CD8-positive, alpha-beta memory T cell (primary cell): ENCODE measurements at regions not wholly inside any gene's neighbourhood (a gene's known extent, or its start where the extent isn't known, plus 50 kb on each side); places are given as distances from the start of the nearest gene placed in this dataset.

Experiments used
- CTCF ChIA-PET: fragments of 350-600 bp; sonication (Branson Sonifier 250); formaldehyde crosslinking; loops from one replicate; lab custom pipeline; 2021; ENCODE audit warnings: antibody characterized with exemption; lab: Charles Lee
- POLR2A ChIA-PET: fragments of 350-600 bp; sonication (Branson Sonifier 250); formaldehyde crosslinking; loops from one replicate; lab custom pipeline; 2021; ENCODE audit warnings: antibody characterized with exemption; lab: Charles Lee
- DNase-seq, 5 donors: peaks; one replicate each; pipeline versions ENCODE4 v3.0.0 to v3.0.0-alpha.2; 2020 to 2022; ENCODE audit warnings: mixed read lengths in 1 of 5
- H3K27ac ChIP-seq: one replicate; pipeline ENCODE4 v1.7.0; 2013; ENCODE audit warnings: low read depth, mild to moderate bottlenecking, low read length, moderate library complexity
- H3K27me3 ChIP-seq: 2 replicates; pipeline ENCODE4 v1.7.0; 2013; ENCODE audit warnings: low read length, mild to moderate bottlenecking; ENCODE audit not compliant: insufficient read depth, poor library complexity, severe bottlenecking
- H3K36me3 ChIP-seq: 2 replicates; pipeline ENCODE4 v1.7.0; 2013; ENCODE audit warnings: mild to moderate bottlenecking, low read length, moderate library complexity; ENCODE audit not compliant: insufficient read depth
- H3K4me1 ChIP-seq: 2 replicates; pipeline ENCODE4 v1.7.0; 2013; ENCODE audit warnings: mild to moderate bottlenecking, low read length, moderate library complexity; ENCODE audit not compliant: insufficient read depth
- H3K4me3 ChIP-seq: 2 replicates; pipeline ENCODE4 v1.7.0; 2013; ENCODE audit warnings: mild to moderate bottlenecking, low read length
- H3K9me3 ChIP-seq: 2 replicates; pipeline ENCODE4 v1.7.0; 2013; ENCODE audit warnings: mild to moderate bottlenecking, low read length
- H3K27ac Mint-ChIP-seq, 8 donors: one replicate each; pipeline ENCODE4 v1.8.0; 2020 to 2021; ENCODE audit warnings: mixed read lengths in 8 of 8, mild to moderate bottlenecking in 6 of 8, inconsistent platforms in 3 of 8, moderate library complexity in 3 of 8
- H3K27me3 Mint-ChIP-seq, 2 donors: one replicate each; pipeline ENCODE4 v1.8.0; 2020 to 2021; ENCODE audit warnings: mixed read lengths in 2 of 2, mild to moderate bottlenecking in 1 of 2, moderate library complexity in 1 of 2
- H3K36me3 Mint-ChIP-seq, 3 donors: one replicate each; pipeline ENCODE4 v1.8.0; 2020 to 2021; ENCODE audit warnings: mixed read lengths in 3 of 3, inconsistent platforms in 1 of 3, mild to moderate bottlenecking in 1 of 3
- H3K4me1 Mint-ChIP-seq, 3 donors: one replicate each; pipeline ENCODE4 v1.8.0; 2020 to 2021; ENCODE audit warnings: mixed read lengths in 3 of 3, inconsistent platforms in 1 of 3, mild to moderate bottlenecking in 1 of 3
- H3K4me3 Mint-ChIP-seq, 7 donors: one replicate each; pipeline ENCODE4 v1.8.0; 2020 to 2021; ENCODE audit warnings: mixed read lengths in 7 of 7, mild to moderate bottlenecking in 6 of 7, moderate library complexity in 4 of 7, inconsistent platforms in 2 of 7
- H3K9me3 Mint-ChIP-seq, 5 donors: one replicate each; pipeline ENCODE4 v1.8.0; 2020 to 2022; ENCODE audit warnings: mixed read lengths in 5 of 5, mild to moderate bottlenecking in 3 of 5, moderate library complexity in 2 of 5, inconsistent platforms in 1 of 5

- Histone ChIP-seq H3K27ac (no peak overlapping the region), H3K4me3 (no peak overlapping the region), H3K4me1 (no peaks in the 10 kb centered on the region), H3K27me3 (peaks cover 7% of the 10 kb centered on the region), H3K36me3 (no peaks in the 10 kb centered on the region), H3K9me3 (no peaks in the 10 kb centered on the region)
- Mint-ChIP-seq H3K9me3 (no peaks in the 10 kb centered on the region), H3K4me1 (peaks cover 0 to 6% (median 5%) of the 10 kb centered on the region in 3 donors), H3K4me3 (no peak overlapping the region), H3K36me3 (no peaks in the 10 kb centered on the region), H3K27ac (no peak overlapping the region), H3K27me3 (peaks cover 30 to 44% of the 10 kb centered on the region in 2 donors)
- CTCF ChIA-PET: no interaction called here
- POLR2A ChIA-PET: no interaction called here
- no peak for DNase-seq
These were observed 77.6 kb downstream of the PCDH1 start for GRCh38 chr5:141800617-141801016.

- DNase-seq: no peak
- Histone ChIP-seq H3K4me1 (no peaks in the 10 kb centered on the region), H3K9me3 (no peaks in the 10 kb centered on the region), H3K27me3 (no peaks in the 10 kb centered on the region), H3K27ac (no peak overlapping the region), H3K4me3 (no peak overlapping the region), H3K36me3 (no peaks in the 10 kb centered on the region)
- Mint-ChIP-seq H3K36me3 (no peaks in the 10 kb centered on the region), H3K4me3 (no peak overlapping the region), H3K4me1 (peaks cover 0 to 6% (median 5%) of the 10 kb centered on the region in 3 donors), H3K9me3 (no peaks in the 10 kb centered on the region), H3K27me3 (peaks cover 20 to 35% of the 10 kb centered on the region in 2 donors), H3K27ac (no peak overlapping the region)
- ChIA-PET CTCF (interaction anchor here (1.0 kb wide), 1 partner anchor 80 kb away, joined by 3 read pairs; no protein-coding TSS in a partner anchor), POLR2A (no interaction called here)
These were observed 78.6 kb downstream of the PCDH1 start for GRCh38 chr5:141799507-141800167.

- Histone ChIP-seq H3K36me3 (no peaks in the 10 kb centered on the region), H3K4me3 (no peak overlapping the region), H3K4me1 (no peaks in the 10 kb centered on the region), H3K9me3 (no peaks in the 10 kb centered on the region), H3K27me3 (no peaks in the 10 kb centered on the region), H3K27ac (no peak overlapping the region)
- CTCF ChIA-PET: interaction anchor here (1.6 kb wide), 1 partner anchor 18 kb away, joined by 4 read pairs; no protein-coding TSS in a partner anchor
- no peak for DNase-seq
- Mint-ChIP-seq H3K36me3 (peaks cover 0 to 2% (median 0%) of the 10 kb centered on the region in 3 donors), H3K27ac (no peak overlapping the region), H3K9me3 (no peaks in the 10 kb centered on the region), H3K4me3 (no peak overlapping the region), H3K4me1 (peaks cover 0 to 6% (median 5%) of the 10 kb centered on the region in 3 donors), H3K27me3 (peaks cover 12 to 14% of the 10 kb centered on the region in 2 donors)
- POLR2A ChIA-PET: no interaction called here
These were observed 80.8 kb downstream of the PCDH1 start for GRCh38 chr5:141797425-141797824.

- Histone ChIP-seq H3K27ac (no peak overlapping the region), H3K27me3 (no peaks in the 10 kb centered on the region), H3K4me1 (no peaks in the 10 kb centered on the region), H3K36me3 (no peaks in the 10 kb centered on the region), H3K4me3 (no peak overlapping the region), H3K9me3 (no peaks in the 10 kb centered on the region)
- no peak for DNase-seq
- no peaks in the 10 kb centered on the region for H3K9me3 Mint-ChIP-seq
- H3K27ac Mint-ChIP-seq: no peak overlapping the region
- H3K4me3 Mint-ChIP-seq: no peak overlapping the region
- ChIA-PET CTCF (interaction anchor here (0.8 kb wide), 1 partner anchor 16 kb away, joined by 3 read pairs; no protein-coding TSS in a partner anchor), POLR2A (no interaction called here)
- H3K4me1 Mint-ChIP-seq: peaks cover 0 to 6% (median 5%) of the 10 kb centered on the region in 3 donors
- peaks cover 0 to 2% (median 0%) of the 10 kb centered on the region in 3 donors for H3K36me3 Mint-ChIP-seq
- H3K27me3 Mint-ChIP-seq: peaks cover 8 to 15% of the 10 kb centered on the region in 2 donors
These were observed 82.8 kb downstream of the PCDH1 start for GRCh38 chr5:141795421-141795820.

GRCh38 chr5:141793881-141794280 is 84.3 kb downstream of the PCDH1 start:
- DNase-seq: no peak
- H3K4me1 ChIP-seq: no peaks in the 10 kb centered on the region
- no peak overlapping the region for H3K27ac ChIP-seq
- Mint-ChIP-seq H3K4me3 (no peak overlapping the region), H3K27me3 (peaks cover 12 to 14% of the 10 kb centered on the region in 2 donors), H3K9me3 (no peaks in the 10 kb centered on the region), H3K4me1 (no peaks in the 10 kb centered on the region), H3K27ac (no peak overlapping the region), H3K36me3 (peaks cover 0 to 2% (median 0%) of the 10 kb centered on the region in 3 donors)
- H3K27me3 ChIP-seq: no peaks in the 10 kb centered on the region
- H3K9me3 ChIP-seq: no peaks in the 10 kb centered on the region
- ChIA-PET POLR2A (no interaction called here), CTCF (interaction anchor here (1.0 kb wide), 1 partner anchor 18 kb away, joined by 3 read pairs; no protein-coding TSS in a partner anchor)
- H3K4me3 ChIP-seq: no peak overlapping the region
- H3K36me3 ChIP-seq: no peaks in the 10 kb centered on the region

- Histone ChIP-seq H3K4me3 (no peak overlapping the region), H3K27ac (no peak overlapping the region), H3K4me1 (no peaks in the 10 kb centered on the region), H3K27me3 (no peaks in the 10 kb centered on the region), H3K36me3 (no peaks in the 10 kb centered on the region), H3K9me3 (no peaks in the 10 kb centered on the region)
- H3K27me3 Mint-ChIP-seq: peaks cover 15% of the 10 kb centered on the region in 2 donors
- H3K36me3 Mint-ChIP-seq: peaks cover 0 to 2% (median 0%) of the 10 kb centered on the region in 3 donors
- H3K4me3 Mint-ChIP-seq: no peak overlapping the region
- ChIA-PET POLR2A (no interaction called here), CTCF (interaction anchor here (1.0 kb wide), 1 partner anchor 18 kb away, joined by 3 read pairs; no protein-coding TSS in a partner anchor)
- no peak for DNase-seq
- no peak overlapping the region for H3K27ac Mint-ChIP-seq
- H3K9me3 Mint-ChIP-seq: no peaks in the 10 kb centered on the region
- no peaks in the 10 kb centered on the region for H3K4me1 Mint-ChIP-seq
These were observed 84.8 kb downstream of the PCDH1 start for GRCh38 chr5:141793403-141793802.

GRCh38 chr5:141790630-141791029 is 87.6 kb downstream of the PCDH1 start:
- Mint-ChIP-seq H3K4me1 (no peaks in the 10 kb centered on the region), H3K4me3 (no peak overlapping the region), H3K36me3 (peaks cover 0 to 2% (median 0%) of the 10 kb centered on the region in 3 donors), H3K27me3 (peaks cover 19 to 30% of the 10 kb centered on the region in 2 donors), H3K9me3 (no peaks in the 10 kb centered on the region), H3K27ac (no peak overlapping the region)
- H3K4me1 ChIP-seq: no peaks in the 10 kb centered on the region
- CTCF ChIA-PET: no interaction called here
- H3K36me3 ChIP-seq: no peaks in the 10 kb centered on the region
- no peak for DNase-seq
- no peaks in the 10 kb centered on the region for H3K27me3 ChIP-seq
- H3K27ac ChIP-seq: no peak overlapping the region
- POLR2A ChIA-PET: no interaction called here
- no peaks in the 10 kb centered on the region for H3K9me3 ChIP-seq
- no peak overlapping the region for H3K4me3 ChIP-seq

- H3K9me3 ChIP-seq: no peaks in the 10 kb centered on the region
- no peaks in the 10 kb centered on the region for H3K27me3 ChIP-seq
- H3K36me3 ChIP-seq: no peaks in the 10 kb centered on the region
- Mint-ChIP-seq H3K36me3 (peaks cover 0 to 2% (median 0%) of the 10 kb centered on the region in 3 donors), H3K4me3 (no peak overlapping the region), H3K9me3 (no peaks in the 10 kb centered on the region), H3K4me1 (no peaks in the 10 kb centered on the region), H3K27me3 (peaks cover 19 to 34% of the 10 kb centered on the region in 2 donors), H3K27ac (no peak overlapping the region)
- no peak for DNase-seq
- no peak overlapping the region for H3K27ac ChIP-seq
- CTCF ChIA-PET: no interaction called here
- POLR2A ChIA-PET: no interaction called here
- H3K4me3 ChIP-seq: no peak overlapping the region
- no peaks in the 10 kb centered on the region for H3K4me1 ChIP-seq
These were observed 88.9 kb downstream of the PCDH1 start for GRCh38 chr5:141789330-141789729.
